Activated CD8-positive, alpha-beta memory T cell treated with anti-CD3 and anti-CD28 coated beads, Interleukin-2, amount 50 U/mL, for 24 hours (primary cell): ENCODE measurements at regions not wholly inside any gene's neighbourhood (a gene's known extent, or its start where the extent isn't known, plus 50 kb on each side); places are given as distances from the start of the nearest gene placed in this dataset.
"Not testable (repeated sequence)": the region's sequence is repeated elsewhere in the genome, so short reads cannot be mapped to it uniquely, and the experiment has no call there.

Source experiments
- DNase-seq: peaks from one replicate; pipeline ENCODE4 v3.0.0-alpha.2; 2020; ENCODE audit errors: extremely low read depth

DNA sequence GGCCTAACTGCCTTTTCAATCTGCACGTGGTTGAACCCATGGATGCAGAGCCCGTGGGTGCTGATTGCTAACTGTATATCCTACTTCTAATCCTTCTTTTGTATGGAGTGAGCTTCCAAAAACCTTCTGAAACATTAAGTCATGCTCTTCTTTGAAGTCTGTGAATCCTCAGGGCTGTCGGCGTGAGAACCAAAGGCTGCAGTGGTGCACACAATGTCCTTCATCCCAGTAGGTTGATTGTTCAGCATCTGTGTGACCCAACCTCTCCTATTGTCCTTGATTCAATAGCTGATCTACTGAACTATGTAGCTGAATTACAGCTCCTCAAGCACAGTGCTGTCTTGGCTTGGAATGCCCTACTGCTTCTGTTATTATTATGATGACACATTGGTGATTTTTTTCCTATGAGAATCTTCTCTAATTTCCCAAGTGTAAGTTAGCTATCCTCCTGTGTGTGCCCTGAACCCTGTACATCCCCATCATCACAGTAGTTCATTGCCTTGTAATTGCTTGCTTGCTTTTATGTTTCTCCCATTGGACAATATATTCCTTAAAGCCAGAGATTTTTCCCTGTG, 294.6 kb downstream of the TRIML1 start:
- DNase-seq: no peak

DNA sequence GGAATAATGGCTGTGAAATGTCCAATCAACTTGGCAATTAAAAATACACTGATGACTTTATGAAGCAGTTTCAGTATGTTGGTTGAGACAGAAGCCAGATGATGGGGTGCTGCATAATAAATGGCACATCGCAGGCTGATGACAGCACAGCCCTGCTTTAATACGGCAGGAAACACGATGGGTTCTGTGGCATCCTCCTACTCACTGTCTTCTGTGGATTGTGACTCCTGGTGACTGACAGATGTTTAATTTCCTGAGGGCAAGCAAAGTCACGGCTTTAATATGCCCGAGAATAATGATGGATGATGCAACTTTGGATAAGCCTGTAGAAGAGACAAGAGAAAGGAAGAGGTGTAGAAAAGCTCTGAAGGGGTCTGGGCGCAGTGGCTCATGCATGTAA, 295.4 kb downstream of the TRIML1 start:
- DNase-seq: no peak

DNA sequence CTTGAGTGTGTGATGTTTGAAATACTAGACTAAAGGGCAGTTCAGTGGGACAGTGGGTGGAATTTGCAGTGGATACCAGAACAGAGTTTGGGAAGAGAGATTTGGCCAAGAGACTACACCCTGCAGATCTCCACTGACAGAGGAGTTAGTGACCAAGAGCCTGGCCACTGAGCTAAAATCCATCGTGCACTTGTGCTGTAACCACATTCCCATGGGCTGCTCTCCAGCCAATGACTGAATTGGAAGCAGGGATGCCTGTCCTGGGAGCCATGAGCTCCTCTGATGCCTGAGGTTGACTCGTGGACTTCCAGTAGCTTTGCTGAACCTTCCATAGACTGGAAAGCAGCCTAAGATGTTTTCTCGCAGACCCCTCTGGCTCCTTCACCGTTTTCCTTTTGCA, 296.1 kb downstream of the TRIML1 start:
- DNase-seq: no peak

DNA sequence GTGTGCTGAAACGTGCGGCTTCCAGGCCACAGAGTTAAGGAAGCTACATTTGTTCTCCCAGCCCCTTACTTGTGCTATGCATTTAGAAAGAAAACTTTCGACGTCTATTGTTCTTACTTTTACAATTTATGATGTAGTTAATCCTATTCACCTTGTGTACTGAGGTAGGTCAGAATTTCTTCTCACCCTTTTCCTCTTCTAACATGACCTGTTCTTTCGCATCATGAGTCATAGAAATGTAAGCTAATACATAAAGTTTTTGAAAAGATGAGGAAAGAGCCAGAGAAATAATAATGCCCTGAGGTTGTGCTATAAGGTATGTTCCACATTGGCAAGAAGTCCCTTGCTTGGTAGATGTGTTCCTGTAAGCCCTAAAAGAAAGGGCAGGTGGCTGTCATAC, 298.3 kb downstream of the TRIML1 start:
- no peak for DNase-seq

DNA sequence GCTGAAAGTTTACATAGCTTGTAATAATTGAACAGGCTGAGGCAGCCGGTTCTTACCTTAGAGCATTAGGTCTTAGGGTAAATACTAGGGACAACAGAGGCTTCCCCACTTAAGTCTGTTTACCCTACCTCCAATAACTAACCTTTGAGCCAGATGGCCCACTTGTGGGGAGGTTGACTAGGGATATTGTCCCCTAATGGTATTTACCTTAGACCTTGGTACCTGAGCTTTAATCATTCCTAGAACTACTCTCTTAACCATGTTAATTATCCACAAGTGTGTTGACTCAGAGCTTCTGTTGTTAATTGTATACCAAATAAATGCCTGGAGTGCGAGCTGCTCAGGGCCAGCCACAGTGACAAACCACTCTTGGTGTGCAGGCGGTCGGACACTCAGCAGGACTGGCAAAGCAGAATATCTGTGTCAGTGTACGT, 299.2 kb downstream of the TRIML1 start:
- not testable (repeated sequence) for DNase-seq

DNA sequence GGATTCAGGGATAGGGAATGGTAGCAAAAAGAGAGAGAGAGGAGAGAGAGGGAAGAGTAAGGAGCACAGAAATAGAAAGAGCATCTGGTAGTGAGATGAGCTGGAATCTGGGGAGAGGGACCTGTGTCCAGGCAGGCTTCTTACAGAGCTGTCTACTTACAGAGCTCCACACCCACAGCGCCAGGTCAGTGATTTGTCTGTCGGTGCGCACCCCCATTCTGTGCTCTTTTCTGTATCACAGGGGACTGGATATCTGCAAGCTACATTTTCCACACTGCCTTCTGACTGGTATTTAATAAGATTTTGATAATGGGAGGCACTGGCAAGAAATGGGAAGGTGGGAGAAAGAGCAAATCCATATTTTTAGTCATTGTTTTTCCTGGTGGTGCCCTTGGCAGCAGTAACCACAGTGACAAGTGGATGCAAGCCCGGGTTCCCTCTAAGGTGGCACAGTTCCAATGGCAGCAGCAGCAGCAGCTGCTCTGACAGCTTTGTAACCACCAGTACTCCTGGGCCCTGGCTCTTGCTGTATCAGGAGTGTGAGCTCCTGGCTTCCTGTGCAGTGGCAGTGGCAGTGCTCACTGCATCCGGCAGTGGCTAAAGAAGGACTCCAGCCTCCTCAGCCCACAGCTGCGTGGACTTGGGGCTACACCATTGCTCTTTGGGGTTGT, 300.5 kb downstream of the TRIML1 start:
- DNase-seq: no peak

DNA sequence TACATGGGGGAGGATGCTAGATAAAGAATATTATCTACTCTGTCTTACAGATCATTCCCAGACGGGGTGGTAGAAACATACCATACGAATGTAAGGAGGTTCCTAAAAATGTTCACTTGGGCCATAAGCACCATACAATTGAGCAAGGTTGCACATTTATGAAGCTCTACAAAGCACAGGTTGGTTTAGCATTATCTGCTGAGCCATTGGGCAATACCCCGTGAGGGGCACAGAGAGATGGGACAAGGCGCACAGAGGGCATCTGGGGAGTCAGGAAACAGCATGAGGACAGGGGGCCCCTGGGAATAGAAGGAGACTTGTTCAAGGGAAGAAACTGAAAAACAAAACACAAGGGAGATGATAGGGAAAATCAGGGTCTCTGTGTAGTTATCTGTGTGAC, 305.3 kb downstream of the TRIML1 start:
- DNase-seq: no peak

DNA sequence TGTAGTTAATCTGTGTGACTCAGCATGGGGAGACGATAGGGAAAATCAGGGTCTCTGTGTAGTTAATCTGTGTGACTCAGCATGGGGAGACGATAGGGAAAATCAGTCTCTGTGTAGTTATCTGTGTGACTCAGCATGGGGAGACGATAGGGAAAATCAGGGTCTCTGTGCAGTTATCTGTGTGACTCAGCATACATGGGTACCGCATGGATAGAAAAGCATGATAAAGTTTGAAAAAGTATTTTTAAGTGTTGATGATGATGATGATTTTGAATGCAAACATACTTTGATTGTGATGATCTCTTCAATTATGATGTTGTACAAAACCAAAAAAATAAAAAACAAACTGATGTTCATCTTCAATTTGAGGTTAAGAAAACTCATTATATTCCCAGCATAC, 309.8 kb downstream of the TRIML1 start:
- DNase-seq: not testable (repeated sequence)

DNA sequence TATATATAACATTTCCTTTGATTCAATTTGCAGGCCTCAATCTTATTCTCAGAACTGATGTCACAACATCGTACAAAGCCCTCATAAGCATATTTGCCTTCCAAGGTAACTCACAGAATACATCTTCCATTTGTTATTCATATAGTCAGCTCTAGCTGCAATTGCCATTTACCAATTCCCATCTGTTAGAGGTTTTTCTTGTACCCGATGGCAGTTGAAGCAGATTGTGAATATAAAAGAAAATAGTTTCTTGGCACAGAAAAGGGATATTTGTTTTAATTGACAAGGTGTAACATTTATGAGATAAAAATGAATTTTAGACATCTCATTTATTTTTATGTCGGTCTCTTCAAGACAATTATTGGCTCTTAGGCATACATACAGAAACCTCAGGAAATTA, 311.3 kb downstream of the TRIML1 start:
- DNase-seq: no peak

DNA sequence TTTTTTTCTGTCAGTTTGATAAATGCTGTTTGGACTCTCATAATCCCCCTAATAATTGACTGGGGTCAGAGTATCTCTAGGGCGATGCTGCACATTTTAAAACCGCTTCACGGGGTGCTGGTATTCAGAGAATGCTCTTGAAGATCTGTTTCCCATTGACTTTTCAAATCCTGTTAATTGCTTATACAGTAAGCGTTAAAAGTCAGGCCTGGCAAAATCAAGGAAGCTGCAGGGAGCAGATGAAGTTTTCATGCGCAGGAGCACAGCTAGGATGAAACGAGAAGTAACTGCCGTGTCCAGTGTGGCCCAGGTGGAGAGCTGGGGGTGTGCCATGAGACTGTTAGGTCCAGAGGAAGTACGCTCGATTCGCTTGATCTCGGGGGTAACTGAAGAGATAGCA, 312.9 kb downstream of the TRIML1 start:
- no peak for DNase-seq

DNA sequence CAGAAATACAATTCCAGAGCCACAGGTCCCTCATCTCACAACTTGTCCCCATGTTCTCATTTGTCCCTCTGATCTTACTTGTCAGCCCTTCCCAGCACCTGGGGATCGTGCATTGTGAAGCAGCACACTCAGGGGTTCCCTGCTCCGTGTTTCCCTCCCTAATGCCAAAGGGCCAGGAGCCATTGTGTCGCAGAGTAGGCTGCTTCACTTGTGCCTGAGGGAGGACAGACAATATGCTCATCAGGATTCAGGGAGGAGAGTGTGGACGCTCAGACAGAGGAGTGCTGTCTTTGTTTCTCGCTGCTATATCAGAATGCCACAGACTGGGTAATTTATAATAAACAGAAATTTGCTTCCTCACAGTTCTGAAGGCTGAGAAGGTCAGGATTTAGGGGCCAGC, 315.3 kb downstream of the TRIML1 start:
- no peak for DNase-seq

DNA sequence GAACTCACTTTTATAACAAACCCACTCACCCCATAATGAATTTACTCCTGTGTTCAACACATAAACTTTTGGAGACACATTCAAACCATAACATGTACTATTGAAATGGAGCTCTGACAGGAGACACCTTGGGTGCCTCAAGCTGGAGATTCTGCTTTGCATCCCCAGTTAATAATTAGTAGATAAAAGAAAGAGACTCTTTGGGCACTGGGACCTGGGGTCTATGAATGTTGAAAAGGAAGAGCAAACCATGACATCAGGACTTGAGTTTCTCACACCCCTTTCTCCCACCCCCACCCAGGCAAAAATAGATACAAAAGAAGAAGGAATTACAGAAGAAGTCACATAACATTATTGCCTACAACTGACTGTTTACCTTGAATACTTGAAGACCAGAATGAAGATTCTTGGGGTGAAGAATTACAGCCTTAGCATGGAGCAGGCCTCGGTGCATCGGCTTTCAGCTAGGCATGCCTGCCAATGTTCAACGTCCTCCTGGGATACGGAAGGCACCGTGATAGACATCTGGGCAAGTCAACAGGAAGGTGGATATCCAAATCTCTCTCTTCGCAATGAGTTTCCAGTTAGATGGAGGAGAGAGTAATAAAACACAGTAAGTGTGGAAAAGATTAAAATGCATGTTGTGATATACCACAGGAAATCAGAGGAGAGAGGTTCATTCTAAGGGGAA, 316.0 kb downstream of the TRIML1 start:
- no peak for DNase-seq

DNA sequence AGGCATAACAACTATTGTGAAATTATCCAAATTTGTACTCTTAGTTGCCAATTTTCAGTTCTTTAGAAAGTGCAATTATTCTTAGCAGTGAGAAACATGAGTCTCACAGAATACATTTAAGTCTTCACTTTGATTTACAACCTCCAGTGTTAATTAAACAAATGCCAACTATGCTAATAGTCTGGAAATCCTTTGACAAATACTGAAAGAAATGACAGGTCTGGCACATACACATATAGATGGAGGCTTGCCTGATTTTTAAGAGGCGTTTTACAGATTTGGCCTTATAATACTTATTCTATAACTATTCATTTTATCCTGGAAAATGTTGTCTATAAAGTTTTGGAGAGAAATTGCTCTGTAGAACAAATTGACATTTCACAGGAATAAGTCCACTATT, 320.1 kb downstream of the TRIML1 start:
- DNase-seq: no peak

DNA sequence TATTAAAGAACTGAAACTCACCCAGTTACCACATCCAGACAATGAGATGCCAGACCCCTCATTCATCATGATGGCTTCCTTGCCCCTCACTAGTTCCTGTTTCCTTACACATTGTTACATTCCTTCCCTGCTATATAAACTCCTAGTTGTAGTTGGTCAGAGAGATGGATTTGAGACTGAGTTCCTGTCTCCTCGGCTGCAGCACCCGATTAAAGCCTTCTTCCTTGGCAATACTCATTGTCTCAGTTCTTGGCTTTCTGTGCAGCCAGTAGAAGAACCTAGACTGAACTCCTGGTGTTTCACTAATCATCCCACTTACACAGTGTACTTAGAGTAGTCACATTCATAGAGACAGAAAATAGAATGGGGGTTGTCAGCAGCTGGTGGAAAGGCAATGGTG, 324.7 kb downstream of the TRIML1 start:
- DNase-seq: no peak

DNA sequence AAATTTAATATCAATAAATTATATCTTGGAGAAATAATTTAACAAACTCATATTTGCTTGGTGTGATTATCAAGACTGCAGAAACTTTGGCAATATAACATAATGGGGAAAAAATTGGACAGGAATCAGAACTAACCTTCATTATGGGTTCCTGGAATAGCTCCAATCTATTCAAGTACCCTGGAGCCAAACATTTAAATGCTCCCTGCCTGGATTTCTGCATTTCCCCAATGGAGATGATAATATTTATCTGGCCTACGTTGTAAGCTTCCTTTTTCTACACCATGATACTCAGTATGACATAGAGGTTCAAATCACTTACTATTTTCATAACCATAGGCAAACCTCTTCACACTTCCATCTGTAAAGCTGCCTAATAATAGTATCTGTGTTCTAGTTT, 326.8 kb downstream of the TRIML1 start:
- DNase-seq: no peak

DNA sequence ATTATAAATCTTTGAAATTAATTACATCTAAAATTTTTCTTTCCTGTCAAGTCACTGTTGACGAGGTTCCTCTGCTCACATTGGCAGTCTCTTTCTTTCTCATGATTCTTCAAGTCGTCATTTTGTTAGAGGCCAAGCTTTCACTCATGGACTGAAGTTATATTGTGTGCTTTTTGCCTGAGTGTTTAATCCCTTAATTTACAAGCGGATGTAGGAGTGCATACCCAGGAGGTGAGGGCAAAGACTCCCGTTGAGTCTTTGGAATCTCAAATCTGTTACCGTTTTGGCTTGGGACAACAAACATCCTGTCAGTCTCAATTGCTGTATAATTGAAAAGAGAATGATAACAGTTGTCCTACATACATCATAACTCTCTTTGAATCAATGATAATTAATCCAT, 345.0 kb downstream of the TRIML1 start:
- DNase-seq: no peak

DNA sequence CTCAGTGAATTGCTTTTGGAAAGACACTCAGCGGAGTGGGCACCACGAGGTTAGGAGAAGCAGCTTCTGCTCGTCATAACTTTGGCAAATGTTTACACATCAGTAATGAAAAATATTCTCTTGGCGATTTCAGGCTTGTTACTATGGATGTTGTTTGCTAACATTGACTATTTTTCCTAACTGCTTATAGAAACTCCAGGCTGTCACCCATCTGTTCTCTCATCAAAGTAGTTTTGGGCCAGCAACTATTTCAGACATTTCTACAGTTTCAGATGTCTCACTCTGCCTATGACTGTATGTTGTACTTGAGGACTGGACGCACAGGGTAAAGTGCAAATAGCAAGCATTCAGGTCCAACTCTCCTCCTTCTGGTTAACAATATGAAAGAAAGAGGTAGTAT, 346.7 kb downstream of the TRIML1 start:
- no peak for DNase-seq

DNA sequence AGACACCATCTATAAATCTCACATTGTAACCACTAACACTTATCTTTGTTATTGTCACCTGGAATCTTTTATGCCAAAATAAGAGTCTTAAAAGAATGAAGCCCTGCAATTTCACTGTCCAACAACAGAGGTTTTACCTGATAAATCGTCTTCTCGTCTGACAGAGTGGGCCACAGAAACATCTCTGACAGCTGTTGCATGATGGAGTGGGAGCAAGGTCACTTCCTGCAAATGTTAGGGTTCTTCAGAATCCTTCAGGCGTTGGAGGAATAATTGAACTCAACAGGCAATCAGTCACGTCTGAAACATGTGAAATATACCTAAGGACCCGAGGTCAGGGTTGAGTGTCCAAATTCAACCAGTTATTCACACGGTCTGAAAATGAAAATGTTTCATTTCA, 353.6 kb downstream of the TRIML1 start:
- no peak for DNase-seq

DNA sequence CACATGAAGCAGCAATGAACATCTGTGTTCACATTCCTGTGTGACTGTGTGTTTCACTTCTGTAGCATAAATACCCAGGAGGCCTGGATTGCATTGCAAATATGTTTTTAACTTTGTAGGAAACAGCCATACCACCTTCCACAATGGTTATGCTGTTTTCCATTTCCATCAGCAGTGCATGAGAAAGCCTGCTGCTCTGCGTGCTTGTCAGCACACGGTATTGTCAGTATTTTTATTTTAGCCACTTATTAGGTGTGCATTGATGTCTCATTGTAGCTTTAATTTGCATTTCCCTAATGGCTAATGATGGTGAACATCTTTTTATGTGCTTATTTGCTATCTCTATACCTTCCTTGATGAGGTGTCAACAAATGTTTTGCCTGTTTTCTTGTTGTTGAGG, 355.9 kb downstream of the TRIML1 start:
- no peak for DNase-seq

DNA sequence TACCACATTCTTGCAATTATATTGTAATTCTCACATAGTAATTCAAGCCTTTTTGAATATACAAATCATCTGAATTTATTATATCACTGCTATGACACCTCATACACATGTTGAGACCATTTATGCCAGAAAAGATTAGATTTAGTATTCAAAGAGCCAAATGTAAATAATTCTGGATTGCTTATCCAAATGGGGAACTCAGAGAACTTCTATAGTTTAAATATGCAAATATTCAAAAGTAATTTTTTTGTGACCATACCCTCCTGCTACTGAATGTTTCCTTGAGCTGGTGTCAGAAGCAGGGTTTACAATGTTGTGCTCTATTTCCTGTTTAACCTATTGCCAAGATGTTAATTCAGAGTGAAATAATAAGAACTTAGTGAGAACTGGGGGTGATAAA, 372.2 kb downstream of the TRIML1 start:
- no peak for DNase-seq

DNA sequence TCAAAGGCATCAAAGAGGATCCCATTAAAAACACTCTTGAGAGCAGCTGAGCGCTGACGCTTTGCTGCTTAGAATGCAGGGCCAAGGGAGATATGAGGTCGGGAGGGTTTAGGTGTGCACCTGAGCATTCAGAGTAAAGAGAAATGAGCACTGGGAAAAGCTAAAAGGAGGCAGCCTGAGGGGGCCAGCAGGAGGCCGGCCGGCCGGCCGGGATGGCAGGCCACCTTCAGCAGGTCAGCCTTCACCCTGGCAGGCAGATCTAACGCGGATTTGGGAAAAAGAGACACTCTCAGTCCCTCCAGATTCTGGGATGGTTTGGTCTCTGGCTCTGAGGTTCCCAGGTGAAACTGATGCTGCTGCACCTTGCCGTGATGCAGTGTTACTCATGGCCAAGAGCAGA, 393.5 kb downstream of the TRIML1 start:
- DNase-seq: no peak

DNA sequence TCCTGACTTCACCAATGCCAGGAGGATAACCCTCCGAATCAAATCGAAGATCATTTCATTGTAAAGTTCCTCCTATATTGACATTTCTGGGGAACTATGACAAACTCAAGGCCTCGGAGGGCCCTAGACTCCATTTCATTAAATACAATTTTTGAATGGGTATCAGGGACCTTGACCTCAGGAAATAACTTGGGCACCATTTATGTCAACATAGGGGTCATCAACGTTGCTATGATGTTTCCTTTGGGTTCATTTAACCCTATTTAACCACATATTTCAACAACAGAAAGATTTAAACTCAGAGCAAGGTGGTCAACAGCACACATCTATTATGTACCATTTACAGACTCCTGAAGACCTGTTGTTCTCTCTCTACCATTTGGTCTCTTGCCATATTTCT, 395.1 kb downstream of the TRIML1 start:
- DNase-seq: no peak

DNA sequence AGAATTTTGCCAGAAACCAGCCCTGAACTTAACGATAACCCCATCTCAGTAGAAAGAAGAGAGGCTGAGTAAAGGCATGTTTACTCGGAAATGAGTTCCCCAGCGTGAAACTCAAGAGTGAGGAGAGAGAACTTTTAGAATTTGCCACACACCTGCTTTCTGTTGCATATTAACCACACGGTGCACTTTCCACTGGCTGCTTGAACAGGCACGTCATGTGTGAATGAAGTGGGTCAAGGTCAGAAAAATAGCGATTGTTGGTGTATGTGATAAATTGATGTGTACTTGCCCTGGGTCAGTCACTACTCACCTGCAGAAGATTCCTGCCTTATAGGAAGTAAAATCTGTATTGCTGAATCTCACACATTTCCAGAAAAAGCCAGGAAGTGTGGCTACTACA, 395.7 kb downstream of the TRIML1 start:
- no peak for DNase-seq

DNA sequence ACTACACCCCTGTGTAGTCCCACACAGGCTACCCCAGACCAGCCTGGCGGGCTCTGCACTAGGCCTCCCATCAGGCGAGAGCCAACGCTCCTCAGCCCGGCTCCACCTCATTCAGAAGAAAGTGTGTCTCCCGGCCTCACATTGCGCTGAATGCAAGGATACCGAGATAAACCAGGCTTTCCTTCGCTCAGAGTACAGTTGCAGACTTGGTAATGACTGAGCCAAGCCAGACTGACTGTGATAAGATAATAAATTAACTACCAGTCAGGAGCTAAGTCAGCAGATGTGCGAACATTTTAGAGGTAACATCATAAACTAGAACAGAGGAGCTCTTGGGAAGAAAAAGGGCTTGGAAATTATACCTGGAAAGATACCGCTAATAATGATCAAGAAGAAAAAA, 397.6 kb downstream of the TRIML1 start:
- DNase-seq: no peak
